Neural cell (in vitro differentiated cells): ENCODE measurements at regions not wholly inside any gene's neighbourhood (a gene's known extent, or its start where the extent isn't known, plus 50 kb on each side); places are given as distances from the start of the nearest gene placed in this dataset.

Experiments
- CTCF ChIP-seq: fragments of 450-650 bp; IDR thresholded peaks from 2 replicates; pipeline ENCODE4 v1.5.1; 2014; ENCODE audit warnings: antibody characterized with exemption, mild to moderate bottlenecking, moderate library complexity; ENCODE audit not compliant: poor library complexity, severe bottlenecking
- EP300 ChIP-seq: fragments of 450-650 bp; conservative IDR thresholded peaks from 2 replicates; pipeline ENCODE4 v1.6.1; 2014; ENCODE audit warnings: antibody characterized with exemption, mild to moderate bottlenecking, moderate library complexity; ENCODE audit not compliant: poor library complexity, severe bottlenecking
- EZH2 ChIP-seq: fragments of 200-600, 300-800 bp; shearing (Covaris generic), sonication (generic); IDR thresholded peaks from 2 replicates; pipeline ENCODE4 v1.6.1; 2014; ENCODE audit warnings: antibody characterized with exemption, low read length, borderline replicate concordance, mild to moderate bottlenecking; ENCODE audit not compliant: insufficient read depth, poor library complexity, severe bottlenecking
- MXI1 ChIP-seq: fragments of 450-650 bp; conservative IDR thresholded peaks from 2 replicates; pipeline ENCODE4 v1.6.1; 2014; ENCODE audit warnings: antibody characterized with exemption, mild to moderate bottlenecking; ENCODE audit not compliant: poor library complexity, severe bottlenecking
- POLR2AphosphoS5 ChIP-seq: IDR thresholded peaks from 2 replicates; pipeline ENCODE4 v1.6.1; 2012
- RAD21 ChIP-seq: fragments of 450-650 bp; conservative IDR thresholded peaks from 2 replicates; pipeline ENCODE4 v1.6.1; 2014; ENCODE audit warnings: antibody characterized with exemption, mild to moderate bottlenecking, moderate library complexity
- TF ChIP-seq, protein P1 (sequence below): IDR thresholded peaks from 2 replicates; pipeline ENCODE4 v1.6.1; 2012; ENCODE audit warnings: borderline replicate concordance

- no peak for TF ChIP-seq POLR2AphosphoS5
- no peak for TF ChIP-seq CTCF
- TF ChIP-seq EP300 = no peak
- TF ChIP-seq, protein P1, sequence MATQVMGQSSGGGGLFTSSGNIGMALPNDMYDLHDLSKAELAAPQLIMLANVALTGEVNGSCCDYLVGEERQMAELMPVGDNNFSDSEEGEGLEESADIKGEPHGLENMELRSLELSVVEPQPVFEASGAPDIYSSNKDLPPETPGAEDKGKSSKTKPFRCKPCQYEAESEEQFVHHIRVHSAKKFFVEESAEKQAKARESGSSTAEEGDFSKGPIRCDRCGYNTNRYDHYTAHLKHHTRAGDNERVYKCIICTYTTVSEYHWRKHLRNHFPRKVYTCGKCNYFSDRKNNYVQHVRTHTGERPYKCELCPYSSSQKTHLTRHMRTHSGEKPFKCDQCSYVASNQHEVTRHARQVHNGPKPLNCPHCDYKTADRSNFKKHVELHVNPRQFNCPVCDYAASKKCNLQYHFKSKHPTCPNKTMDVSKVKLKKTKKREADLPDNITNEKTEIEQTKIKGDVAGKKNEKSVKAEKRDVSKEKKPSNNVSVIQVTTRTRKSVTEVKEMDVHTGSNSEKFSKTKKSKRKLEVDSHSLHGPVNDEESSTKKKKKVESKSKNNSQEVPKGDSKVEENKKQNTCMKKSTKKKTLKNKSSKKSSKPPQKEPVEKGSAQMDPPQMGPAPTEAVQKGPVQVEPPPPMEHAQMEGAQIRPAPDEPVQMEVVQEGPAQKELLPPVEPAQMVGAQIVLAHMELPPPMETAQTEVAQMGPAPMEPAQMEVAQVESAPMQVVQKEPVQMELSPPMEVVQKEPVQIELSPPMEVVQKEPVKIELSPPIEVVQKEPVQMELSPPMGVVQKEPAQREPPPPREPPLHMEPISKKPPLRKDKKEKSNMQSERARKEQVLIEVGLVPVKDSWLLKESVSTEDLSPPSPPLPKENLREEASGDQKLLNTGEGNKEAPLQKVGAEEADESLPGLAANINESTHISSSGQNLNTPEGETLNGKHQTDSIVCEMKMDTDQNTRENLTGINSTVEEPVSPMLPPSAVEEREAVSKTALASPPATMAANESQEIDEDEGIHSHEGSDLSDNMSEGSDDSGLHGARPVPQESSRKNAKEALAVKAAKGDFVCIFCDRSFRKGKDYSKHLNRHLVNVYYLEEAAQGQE = no peak
- no peak for TF ChIP-seq RAD21
- no peak for TF ChIP-seq EZH2
- no peak for TF ChIP-seq MXI1
Observed at GRCh38 chr5:104049752-104050151, 487.2 kb upstream of the NUDT12 start.
